Sigmoid colon (tissue), 3 donors: ENCODE measurements at regions not wholly inside any gene's neighbourhood (a gene's known extent, or its start where the extent isn't known, plus 50 kb on each side); places are given as distances from the start of the nearest gene placed in this dataset.

ENCODE experiments used
- POLR2A ChIP-seq, 2 donors: fragments of 450-650 bp; IDR thresholded peaks; one replicate each; pipeline ENCODE4 v1.6.1; 2016; ENCODE audit warnings: antibody characterized with exemption in 2 of 2, mild to moderate bottlenecking in 2 of 2, moderate library complexity in 2 of 2
- TF ChIP-seq, protein P1 (sequence below), 4 experiments: fragments of 450-650 bp in 3 of 4; fragments of 200-600 bp in 1 of 4; IDR thresholded peaks; one replicate each; pipeline ENCODE4 v1.5.1; 2016 to 2019; ENCODE audit warnings: antibody characterized with exemption in 4 of 4, mild to moderate bottlenecking in 3 of 4, moderate library complexity in 2 of 4

DNA sequence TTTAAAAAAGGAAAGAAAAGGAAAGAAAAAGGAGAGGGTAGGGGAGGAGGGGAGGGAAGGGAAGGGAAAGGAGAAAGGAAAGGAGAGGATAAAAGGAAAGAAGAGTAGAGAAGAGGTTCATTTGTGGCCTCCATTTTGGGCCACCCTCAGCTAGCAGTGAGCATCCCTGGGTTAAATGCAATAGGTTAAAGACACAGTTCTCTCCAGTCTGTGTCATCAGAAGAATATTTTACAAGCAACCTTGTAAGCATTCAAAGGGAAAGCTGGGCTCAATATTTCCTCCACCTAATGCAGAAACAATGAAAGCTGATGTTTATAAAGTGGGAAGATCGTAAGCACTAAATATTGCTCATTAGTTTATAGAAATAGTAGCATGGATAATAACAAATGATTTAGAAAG is 219.1 kb upstream of the PITRM1 start:
- no peak for TF ChIP-seq POLR2A (IDR thresholded peaks at IDR 0.05)
- TF ChIP-seq, protein P1, sequence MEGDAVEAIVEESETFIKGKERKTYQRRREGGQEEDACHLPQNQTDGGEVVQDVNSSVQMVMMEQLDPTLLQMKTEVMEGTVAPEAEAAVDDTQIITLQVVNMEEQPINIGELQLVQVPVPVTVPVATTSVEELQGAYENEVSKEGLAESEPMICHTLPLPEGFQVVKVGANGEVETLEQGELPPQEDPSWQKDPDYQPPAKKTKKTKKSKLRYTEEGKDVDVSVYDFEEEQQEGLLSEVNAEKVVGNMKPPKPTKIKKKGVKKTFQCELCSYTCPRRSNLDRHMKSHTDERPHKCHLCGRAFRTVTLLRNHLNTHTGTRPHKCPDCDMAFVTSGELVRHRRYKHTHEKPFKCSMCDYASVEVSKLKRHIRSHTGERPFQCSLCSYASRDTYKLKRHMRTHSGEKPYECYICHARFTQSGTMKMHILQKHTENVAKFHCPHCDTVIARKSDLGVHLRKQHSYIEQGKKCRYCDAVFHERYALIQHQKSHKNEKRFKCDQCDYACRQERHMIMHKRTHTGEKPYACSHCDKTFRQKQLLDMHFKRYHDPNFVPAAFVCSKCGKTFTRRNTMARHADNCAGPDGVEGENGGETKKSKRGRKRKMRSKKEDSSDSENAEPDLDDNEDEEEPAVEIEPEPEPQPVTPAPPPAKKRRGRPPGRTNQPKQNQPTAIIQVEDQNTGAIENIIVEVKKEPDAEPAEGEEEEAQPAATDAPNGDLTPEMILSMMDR (IDR thresholded peaks at IDR 0.05) = no peak
